Astrocyte (in vitro differentiated cells and primary cell): ENCODE measurements at regions not wholly inside any gene's neighbourhood (a gene's known extent, or its start where the extent isn't known, plus 50 kb on each side); places are given as distances from the start of the nearest gene placed in this dataset.

Source experiments
- DNase-seq: peaks from one replicate; pipeline ENCODE4 v3.0.0-alpha.2; 2010; ENCODE audit warnings: low read depth
- FAIRE-seq: peaks from 2 replicates; lab custom pipeline; 2011; peaks lifted over from hg19 to GRCh38; lab: Jason Lieb, UNC
- H2AFZ ChIP-seq: 2 replicates; pipeline ENCODE4 v1.6.0; 2012; ENCODE audit warnings: low read depth, low read length, inconsistent platforms
- H3K27ac ChIP-seq: 2 replicates; pipeline ENCODE4 v1.5.1; 2011; ENCODE audit warnings: low read depth, low read length, inconsistent platforms
- H3K27me3 ChIP-seq: 2 replicates; pipeline ENCODE4 v1.6.0; 2011; ENCODE audit warnings: low read length, inconsistent platforms; ENCODE audit not compliant: insufficient read depth
- H3K36me3 ChIP-seq: 2 replicates; pipeline ENCODE4 v1.5.1; 2011; ENCODE audit warnings: low read length, inconsistent platforms; ENCODE audit not compliant: insufficient read depth
- H3K4me1 ChIP-seq: 2 replicates; pipeline ENCODE4 v1.5.1; 2011; ENCODE audit warnings: low read length, inconsistent platforms; ENCODE audit not compliant: insufficient read depth
- H3K4me2 ChIP-seq: 2 replicates; pipeline ENCODE4 v1.6.0; 2012; ENCODE audit warnings: low read length, inconsistent platforms
- H3K4me3 ChIP-seq: 2 replicates; pipeline ENCODE4 v1.5.1; 2011; ENCODE audit warnings: low read depth, mild to moderate bottlenecking, low read length, inconsistent platforms; ENCODE audit not compliant: insufficient read depth
- H3K79me2 ChIP-seq: 2 replicates; pipeline ENCODE4 v1.6.0; 2012; ENCODE audit warnings: mild to moderate bottlenecking, low read length, inconsistent platforms; ENCODE audit not compliant: insufficient read depth
- H3K9ac ChIP-seq: 2 replicates; pipeline ENCODE4 v1.6.0; 2012; ENCODE audit warnings: mild to moderate bottlenecking, low read length, inconsistent platforms
- H3K9me3 ChIP-seq: 2 replicates; pipeline ENCODE4 v1.5.1; 2012; ENCODE audit warnings: low read depth, mild to moderate bottlenecking, low read length, inconsistent platforms; ENCODE audit not compliant: insufficient read depth
- H4K20me1 ChIP-seq: 2 replicates; pipeline ENCODE4 v1.6.0; 2012; ENCODE audit warnings: low read length, inconsistent platforms; ENCODE audit not compliant: insufficient read depth
- H3K27ac Mint-ChIP-seq: one replicate; pipeline ENCODE4 v1.8.0; 2021; ENCODE audit warnings: mild to moderate bottlenecking, mixed read lengths; ENCODE audit not compliant: unreplicated experiment
- H3K27me3 Mint-ChIP-seq: one replicate; pipeline ENCODE4 v1.8.0; 2021; ENCODE audit warnings: low read depth, mixed read lengths; ENCODE audit not compliant: unreplicated experiment
- H3K36me3 Mint-ChIP-seq: one replicate; pipeline ENCODE4 v1.8.0; 2021; ENCODE audit warnings: low read depth, mixed read lengths; ENCODE audit not compliant: unreplicated experiment
- H3K4me1 Mint-ChIP-seq: one replicate; pipeline ENCODE4 v1.8.0; 2021; ENCODE audit warnings: low read depth, mixed read lengths; ENCODE audit not compliant: unreplicated experiment
- H3K4me3 Mint-ChIP-seq: one replicate; pipeline ENCODE4 v1.8.0; 2021; ENCODE audit warnings: mild to moderate bottlenecking, moderate library complexity, mixed read lengths; ENCODE audit not compliant: unreplicated experiment
- H3K9me3 Mint-ChIP-seq: one replicate; pipeline ENCODE4 v1.8.0; 2021; ENCODE audit warnings: mild to moderate bottlenecking, mixed read lengths; ENCODE audit not compliant: unreplicated experiment
- CTCF ChIP-seq: IDR thresholded peaks from 2 replicates; pipeline ENCODE4 v1.5.1; 2011; ENCODE audit warnings: low read depth, mild to moderate bottlenecking, inconsistent platforms, low read length, moderate library complexity; ENCODE audit not compliant: insufficient read depth
- EZH2 ChIP-seq: IDR thresholded peaks from 2 replicates; pipeline ENCODE4 v1.6.1; 2012; ENCODE audit warnings: mild to moderate bottlenecking, low read length, inconsistent platforms; ENCODE audit not compliant: insufficient read depth

GRCh38 chr20:43285170-43285569, 95.5 kb upstream of the PTPRT start:
- no peak for FAIRE-seq
- no peaks in the 10 kb centered on the region for H3K27me3 Mint-ChIP-seq
- H3K27ac ChIP-seq: no peak overlapping the region
- H3K79me2 ChIP-seq: no peaks in the 10 kb centered on the region
- H3K27ac Mint-ChIP-seq: no peak overlapping the region
- no peak overlapping the region for H3K4me3 Mint-ChIP-seq
- H3K9me3 Mint-ChIP-seq: peaks cover 9% of the 10 kb centered on the region
- no peaks in the 10 kb centered on the region for H3K4me1 ChIP-seq
- TF ChIP-seq EZH2 (no peak), CTCF (no peak)
- H3K4me2 ChIP-seq: no peak overlapping the region
- no peaks in the 10 kb centered on the region for H3K36me3 Mint-ChIP-seq
- H3K36me3 ChIP-seq: no peaks in the 10 kb centered on the region
- no peak overlapping the region for H3K9ac ChIP-seq
- no peaks in the 10 kb centered on the region for H4K20me1 ChIP-seq
- no peak for DNase-seq
- H3K4me1 Mint-ChIP-seq: no peaks in the 10 kb centered on the region
- no peak overlapping the region for H3K4me3 ChIP-seq
- H2AFZ ChIP-seq: no peak overlapping the region
- peaks cover 6% of the 10 kb centered on the region for H3K9me3 ChIP-seq
- H3K27me3 ChIP-seq: no peaks in the 10 kb centered on the region

- Histone ChIP-seq H3K4me1 (no peaks in the 10 kb centered on the region), H4K20me1 (no peaks in the 10 kb centered on the region), H3K27me3 (no peaks in the 10 kb centered on the region), H3K27ac (no peak overlapping the region), H3K9ac (no peak overlapping the region), H2AFZ (no peak overlapping the region), H3K79me2 (no peaks in the 10 kb centered on the region), H3K36me3 (no peaks in the 10 kb centered on the region), H3K9me3 (peaks cover 6% of the 10 kb centered on the region), H3K4me3 (no peak overlapping the region), H3K4me2 (no peak overlapping the region)
- Mint-ChIP-seq H3K4me3 (no peak overlapping the region), H3K9me3 (peaks cover 6% of the 10 kb centered on the region), H3K27me3 (no peaks in the 10 kb centered on the region), H3K27ac (no peak overlapping the region), H3K4me1 (no peaks in the 10 kb centered on the region), H3K36me3 (no peaks in the 10 kb centered on the region)
- DNase-seq: no peak
- no peak for FAIRE-seq
- no peak for TF ChIP-seq EZH2
- TF ChIP-seq CTCF: no peak
These were observed 94.8 kb upstream of the PTPRT start for GRCh38 chr20:43284486-43284885.

- Histone ChIP-seq H3K27me3 (no peaks in the 10 kb centered on the region), H3K9me3 (peaks cover 3% of the 10 kb centered on the region), H3K9ac (no peak overlapping the region), H3K4me3 (no peak overlapping the region), H4K20me1 (no peaks in the 10 kb centered on the region), H3K4me2 (no peak overlapping the region), H3K79me2 (no peaks in the 10 kb centered on the region), H2AFZ (no peak overlapping the region), H3K27ac (no peak overlapping the region), H3K36me3 (no peaks in the 10 kb centered on the region), H3K4me1 (no peaks in the 10 kb centered on the region)
- H3K36me3 Mint-ChIP-seq: no peaks in the 10 kb centered on the region
- no peak for TF ChIP-seq EZH2
- no peak for TF ChIP-seq CTCF
- peaks cover 6% of the 10 kb centered on the region for H3K9me3 Mint-ChIP-seq
- FAIRE-seq (no peak), DNase-seq (no peak)
- H3K27me3 Mint-ChIP-seq: no peaks in the 10 kb centered on the region
- no peaks in the 10 kb centered on the region for H3K4me1 Mint-ChIP-seq
- no peak overlapping the region for H3K27ac Mint-ChIP-seq
- H3K4me3 Mint-ChIP-seq: no peak overlapping the region
These were observed 93.4 kb upstream of the PTPRT start for GRCh38 chr20:43283126-43283525.
